ENCODE measurements at regions not wholly inside any gene's neighbourhood (a gene's known extent, or its start where the extent isn't known, plus 50 kb on each side); places are given as distances from the start of the nearest gene placed in this dataset.
"Not testable (repeated sequence)": the region's sequence is repeated elsewhere in the genome, so short reads cannot be mapped to it uniquely, and the experiment has no call there.

DNA sequence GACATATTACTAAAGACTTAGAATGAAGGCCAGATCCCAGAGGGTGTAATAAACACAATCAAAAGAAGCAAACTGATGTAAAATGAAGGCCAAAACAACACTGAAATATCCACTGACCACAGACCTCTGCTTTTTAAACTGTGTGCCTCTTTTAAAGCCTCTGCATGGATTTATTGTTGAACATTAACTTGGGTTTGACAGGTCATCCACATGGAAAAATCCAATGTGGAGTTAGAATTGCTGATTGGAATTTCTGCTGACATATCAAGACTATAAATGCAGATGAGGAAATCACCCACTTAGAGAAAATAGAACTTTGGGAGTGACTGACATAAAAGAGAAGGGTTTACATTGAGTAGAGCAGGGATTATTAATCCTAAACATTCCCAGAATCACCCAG is 853.9 kb upstream of the RAG2 start:
- H3K36me3 ChIP-seq, result no peaks in the 10 kb centered on the region
- DNase-seq, result no peak
- no peak for TF ChIP-seq CTCF (IDR thresholded peaks at IDR 0.05; ENCODE audit: low read depth, low read length)
- no peak overlapping the region for H3K4me3 ChIP-seq (ENCODE audit: low read depth, low read length)
- H3K27ac ChIP-seq, result no peak overlapping the region
- H3K27me3 ChIP-seq (ENCODE audit: insufficient read depth, low read depth, severe bottlenecking), result no peaks in the 10 kb centered on the region
- H3K9me3 ChIP-seq (ENCODE audit: severe bottlenecking), result no peaks in the 10 kb centered on the region

DNA sequence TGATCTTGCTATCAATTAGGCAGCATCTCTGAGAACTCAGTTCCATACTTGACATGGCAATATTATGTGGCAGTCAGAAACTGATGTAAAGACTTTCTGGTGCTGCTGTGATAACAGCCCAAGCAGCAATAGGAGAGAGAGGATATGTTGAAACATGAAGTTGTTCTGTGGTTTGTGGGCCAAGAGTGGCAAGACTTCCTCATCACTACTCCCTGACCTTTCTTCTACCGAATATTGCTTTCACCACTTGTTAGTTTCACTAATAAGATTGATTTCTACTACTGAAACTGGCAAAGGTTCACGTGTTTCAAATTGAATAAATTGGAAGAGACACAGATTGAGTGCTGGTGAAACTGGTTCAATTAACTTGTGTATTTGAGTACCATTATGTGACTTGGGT is 852.6 kb upstream of the RAG2 start:
- H3K27ac ChIP-seq, result no peak overlapping the region
- H3K4me3 ChIP-seq (ENCODE audit: low read depth, low read length), result no peak overlapping the region
- DNase-seq, result no peak
- no peaks in the 10 kb centered on the region for H3K36me3 ChIP-seq
- H3K27me3 ChIP-seq (ENCODE audit: insufficient read depth, low read depth, severe bottlenecking), result no peaks in the 10 kb centered on the region
- no peaks in the 10 kb centered on the region for H3K9me3 ChIP-seq (ENCODE audit: severe bottlenecking)
- no peak for TF ChIP-seq CTCF (IDR thresholded peaks at IDR 0.05; ENCODE audit: low read depth, low read length)

DNA sequence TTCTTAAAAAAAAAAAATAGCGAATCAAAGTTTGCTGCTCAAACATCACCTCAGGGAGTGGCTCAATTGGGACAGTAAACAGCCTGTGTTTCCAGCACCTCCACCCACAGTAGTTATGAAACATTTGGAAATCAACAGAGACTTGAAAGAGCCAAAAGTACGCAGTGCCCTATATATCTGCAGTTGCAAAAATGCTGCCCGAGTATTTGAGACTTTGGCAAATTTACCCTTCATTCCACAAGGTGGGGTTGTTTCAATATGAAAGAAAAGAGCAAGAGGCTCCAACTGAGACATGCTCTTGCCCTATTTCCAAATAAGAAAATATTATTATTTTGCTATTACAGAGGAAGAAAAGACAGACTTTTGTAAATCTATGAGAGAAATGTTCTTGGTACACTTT is 851.1 kb upstream of the RAG2 start:
- H3K9me3 ChIP-seq (ENCODE audit: severe bottlenecking), result no peaks in the 10 kb centered on the region
- H3K27me3 ChIP-seq (ENCODE audit: insufficient read depth, low read depth, severe bottlenecking), result no peaks in the 10 kb centered on the region
- no peak overlapping the region for H3K27ac ChIP-seq
- H3K4me3 ChIP-seq (ENCODE audit: low read depth, low read length), result no peak overlapping the region
- TF ChIP-seq CTCF (IDR thresholded peaks at IDR 0.05; ENCODE audit: low read depth, low read length), result peak; percentile 26; the same call in 1 of the 2 replicates
- no peaks in the 10 kb centered on the region for H3K36me3 ChIP-seq
- DNase-seq, result no peak

DNA sequence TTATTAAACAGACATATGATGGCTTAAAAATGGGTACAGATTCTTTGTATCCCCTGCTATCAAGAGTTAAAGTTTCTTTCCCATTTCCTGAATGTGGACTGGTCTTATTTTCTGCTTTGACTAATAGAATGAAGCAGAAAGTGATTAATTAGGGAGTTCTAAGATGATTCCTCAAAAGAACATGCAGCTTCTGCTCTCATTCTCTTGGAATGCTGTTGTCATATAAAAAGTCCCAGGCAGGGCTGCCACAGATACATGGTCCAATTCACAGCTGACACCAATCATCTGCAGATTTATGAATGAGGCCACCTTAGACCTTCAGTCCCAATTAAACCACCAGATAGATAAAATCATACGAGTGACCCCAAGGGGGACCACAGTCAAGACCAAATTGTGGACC is 844.5 kb upstream of the RAG2 start:
- no peak overlapping the region for H3K27ac ChIP-seq
- no peaks in the 10 kb centered on the region for H3K36me3 ChIP-seq
- H3K27me3 ChIP-seq (ENCODE audit: insufficient read depth, low read depth, severe bottlenecking), result no peaks in the 10 kb centered on the region
- no peak for DNase-seq
- H3K9me3 ChIP-seq (ENCODE audit: severe bottlenecking), result no peaks in the 10 kb centered on the region
- no peak overlapping the region for H3K4me3 ChIP-seq (ENCODE audit: low read depth, low read length)
- TF ChIP-seq CTCF (IDR thresholded peaks at IDR 0.05; ENCODE audit: low read depth, low read length), result no peak

GRCh38 chr11:37431633-37432230 is 833.7 kb upstream of the RAG2 start:
- DNase-seq; H3K9me3 ChIP-seq (ENCODE audit: severe bottlenecking): not testable (repeated sequence)

DNA sequence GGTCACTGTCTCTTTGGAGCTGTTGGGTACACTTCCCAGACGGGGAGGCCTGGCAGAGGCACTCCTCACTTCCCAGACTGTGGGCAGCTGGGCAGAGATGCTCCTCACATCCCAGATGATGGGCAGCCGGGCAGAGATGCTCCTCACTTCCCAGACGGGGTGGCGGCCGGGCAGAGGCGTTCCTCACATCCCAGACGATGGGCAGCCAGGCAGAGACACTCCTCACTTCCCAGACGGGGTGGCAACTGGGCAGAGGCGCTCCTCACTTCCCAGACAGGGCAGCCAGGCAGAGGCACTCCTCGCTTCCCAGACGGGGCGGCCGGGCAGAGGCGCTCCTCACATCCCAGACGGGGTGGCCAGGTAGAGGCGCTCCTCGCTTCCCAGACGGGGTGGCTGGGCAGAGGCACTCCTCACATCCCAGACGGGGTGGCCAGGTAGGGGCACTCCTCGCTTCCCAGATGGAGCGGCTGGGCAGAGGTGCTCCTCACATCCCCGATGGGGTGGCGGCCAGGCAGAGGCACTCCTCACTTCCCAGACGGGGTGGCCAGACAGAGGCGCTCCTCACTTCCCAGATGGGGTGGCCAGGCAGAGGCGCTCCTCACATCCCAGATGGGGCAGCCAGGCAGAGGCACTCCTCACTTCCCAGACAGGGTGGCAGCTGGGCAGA is 833.1 kb upstream of the RAG2 start:
- not testable (repeated sequence) for H3K36me3 ChIP-seq; DNase-seq; H3K27me3 ChIP-seq (ENCODE audit: insufficient read depth, low read depth, severe bottlenecking); H3K4me3 ChIP-seq (ENCODE audit: low read depth, low read length); H3K27ac ChIP-seq; H3K9me3 ChIP-seq (ENCODE audit: severe bottlenecking)

More at GRCh38 chr11:37431633-37432230, 833.7 kb upstream of the RAG2 start:
- not testable (repeated sequence) for H3K36me3 ChIP-seq; H3K27ac ChIP-seq; H3K4me3 ChIP-seq (ENCODE audit: low read depth, low read length); H3K27me3 ChIP-seq (ENCODE audit: insufficient read depth, low read depth, severe bottlenecking)

DNA sequence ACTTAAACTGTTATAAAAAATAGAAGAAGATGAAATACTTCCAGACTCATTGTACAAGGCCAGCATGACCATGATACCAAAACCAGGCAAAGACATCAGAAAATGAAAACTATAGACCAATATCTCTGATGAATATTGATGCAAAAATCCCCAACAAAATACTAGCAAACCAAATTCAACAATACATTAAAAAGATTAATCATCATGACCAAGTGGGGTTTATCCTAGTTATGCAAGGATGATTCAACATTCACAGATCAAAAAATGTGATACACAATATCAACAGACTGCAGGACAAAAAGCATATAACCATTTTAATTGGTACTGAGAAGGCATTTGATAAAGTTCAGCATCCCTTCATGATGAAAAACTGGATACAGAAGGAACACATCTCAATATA is 824.5 kb upstream of the RAG2 start:
- peaks cover 3% of the 10 kb centered on the region for H3K9me3 ChIP-seq (ENCODE audit: severe bottlenecking)
- DNase-seq, result no peak
- TF ChIP-seq CTCF (IDR thresholded peaks at IDR 0.05; ENCODE audit: low read depth, low read length), result no peak
- no peak overlapping the region for H3K27ac ChIP-seq
- no peak overlapping the region for H3K4me3 ChIP-seq (ENCODE audit: low read depth, low read length)
- no peaks in the 10 kb centered on the region for H3K27me3 ChIP-seq (ENCODE audit: insufficient read depth, low read depth, severe bottlenecking)
- no peaks in the 10 kb centered on the region for H3K36me3 ChIP-seq
